Brain microvascular endothelial cell (primary cell): ENCODE measurements at regions not wholly inside any gene's neighbourhood (a gene's known extent, or its start where the extent isn't known, plus 50 kb on each side); places are given as distances from the start of the nearest gene placed in this dataset.
A peak's percentile ranks its signal among the peaks of the same experiment; 100 is the strongest.

Experiments used
- DNase-seq: peaks from one replicate; pipeline ENCODE4 v3.0.0-alpha.2; 2020
- H3K27ac ChIP-seq: fragments of 250-450 bp; sonication (Bioruptor Pico); 2 replicates; pipeline ENCODE4 v1.5.1; 2020; ENCODE audit warnings: mild to moderate bottlenecking, moderate library complexity
- H3K27me3 ChIP-seq: fragments of 250-450 bp; sonication (Bioruptor Pico); replicated peaks from 2 replicates; pipeline ENCODE4 v1.5.1; 2020; ENCODE audit warnings: mild to moderate bottlenecking
- H3K36me3 ChIP-seq: fragments of 250-450 bp; sonication (Bioruptor Pico); replicated peaks from 2 replicates; pipeline ENCODE4 v1.5.1; 2020; ENCODE audit warnings: mild to moderate bottlenecking
- H3K4me3 ChIP-seq: 2 replicates; pipeline ENCODE4 v1.5.1; 2011; ENCODE audit warnings: low read depth, mild to moderate bottlenecking, control low read depth, low read length, moderate library complexity
- in situ Hi-C: cut with HindIII; loops from 2 replicates; pipeline ENCODE4 v1.10.0; 2017; ENCODE audit warnings: low sequenced_read_pairs, low pct_ligation_motif_present
- TF ChIP-seq, protein P1 (sequence below): IDR thresholded peaks from 2 replicates; pipeline ENCODE4 v1.5.1; 2011; ENCODE audit warnings: low read depth, mild to moderate bottlenecking, moderate library complexity, low read length, control low read depth, inconsistent platforms; ENCODE audit errors: missing control alignments

DNA sequence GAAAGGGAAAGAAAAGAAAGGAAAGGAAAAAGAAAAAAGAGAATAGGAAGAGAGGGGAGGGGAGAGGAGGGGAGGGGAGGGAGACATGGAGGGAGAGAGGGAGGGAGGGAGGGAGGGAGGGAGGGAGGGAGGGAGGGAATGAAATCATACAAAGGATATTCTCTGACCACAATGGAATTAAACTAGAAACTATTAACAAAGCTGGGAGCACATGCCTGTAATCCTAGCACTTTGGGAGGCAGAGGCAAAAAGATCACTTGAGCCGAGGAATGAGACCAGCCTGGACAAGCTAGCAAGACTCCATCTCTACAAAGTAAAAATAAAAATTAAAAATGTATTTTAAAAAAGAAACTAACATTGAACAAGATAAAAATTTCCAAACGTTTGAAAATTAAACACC, 62.8 kb downstream of the ILRUN start:
- H3K36me3 ChIP-seq = peaks cover 5% of the 10 kb centered on the region
- TF ChIP-seq, protein P1, sequence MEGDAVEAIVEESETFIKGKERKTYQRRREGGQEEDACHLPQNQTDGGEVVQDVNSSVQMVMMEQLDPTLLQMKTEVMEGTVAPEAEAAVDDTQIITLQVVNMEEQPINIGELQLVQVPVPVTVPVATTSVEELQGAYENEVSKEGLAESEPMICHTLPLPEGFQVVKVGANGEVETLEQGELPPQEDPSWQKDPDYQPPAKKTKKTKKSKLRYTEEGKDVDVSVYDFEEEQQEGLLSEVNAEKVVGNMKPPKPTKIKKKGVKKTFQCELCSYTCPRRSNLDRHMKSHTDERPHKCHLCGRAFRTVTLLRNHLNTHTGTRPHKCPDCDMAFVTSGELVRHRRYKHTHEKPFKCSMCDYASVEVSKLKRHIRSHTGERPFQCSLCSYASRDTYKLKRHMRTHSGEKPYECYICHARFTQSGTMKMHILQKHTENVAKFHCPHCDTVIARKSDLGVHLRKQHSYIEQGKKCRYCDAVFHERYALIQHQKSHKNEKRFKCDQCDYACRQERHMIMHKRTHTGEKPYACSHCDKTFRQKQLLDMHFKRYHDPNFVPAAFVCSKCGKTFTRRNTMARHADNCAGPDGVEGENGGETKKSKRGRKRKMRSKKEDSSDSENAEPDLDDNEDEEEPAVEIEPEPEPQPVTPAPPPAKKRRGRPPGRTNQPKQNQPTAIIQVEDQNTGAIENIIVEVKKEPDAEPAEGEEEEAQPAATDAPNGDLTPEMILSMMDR = no peak
- H3K27me3 ChIP-seq = no peaks in the 10 kb centered on the region
- H3K27ac ChIP-seq = no peak overlapping the region
- no peak for DNase-seq
- in situ Hi-C loops = no loop called here
- H3K4me3 ChIP-seq = no peak overlapping the region

DNA sequence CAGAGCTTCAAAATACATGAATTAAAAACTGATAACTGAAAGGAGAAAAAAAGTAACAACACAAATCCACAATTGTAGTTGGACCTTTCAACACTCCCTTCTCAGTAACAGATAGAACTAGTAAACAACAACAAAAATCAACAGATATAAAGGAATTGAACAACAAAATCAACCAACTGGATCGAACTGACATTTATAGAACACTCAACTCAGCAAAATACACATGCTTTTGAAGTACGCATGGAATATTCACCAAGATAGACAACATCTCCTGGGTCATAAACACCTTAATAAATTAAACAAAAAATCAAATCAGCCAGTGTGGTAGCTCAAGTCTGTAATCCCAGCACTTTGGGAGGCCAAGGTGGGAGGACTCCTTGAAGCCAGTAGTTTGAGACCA, 63.3 kb downstream of the ILRUN start:
- H3K27me3 ChIP-seq = no peaks in the 10 kb centered on the region
- no peak overlapping the region for H3K27ac ChIP-seq
- peaks cover 5% of the 10 kb centered on the region for H3K36me3 ChIP-seq
- in situ Hi-C loops = no loop called here
- TF ChIP-seq, protein P1 = no peak
- no peak for DNase-seq
- H3K4me3 ChIP-seq = no peak overlapping the region

DNA sequence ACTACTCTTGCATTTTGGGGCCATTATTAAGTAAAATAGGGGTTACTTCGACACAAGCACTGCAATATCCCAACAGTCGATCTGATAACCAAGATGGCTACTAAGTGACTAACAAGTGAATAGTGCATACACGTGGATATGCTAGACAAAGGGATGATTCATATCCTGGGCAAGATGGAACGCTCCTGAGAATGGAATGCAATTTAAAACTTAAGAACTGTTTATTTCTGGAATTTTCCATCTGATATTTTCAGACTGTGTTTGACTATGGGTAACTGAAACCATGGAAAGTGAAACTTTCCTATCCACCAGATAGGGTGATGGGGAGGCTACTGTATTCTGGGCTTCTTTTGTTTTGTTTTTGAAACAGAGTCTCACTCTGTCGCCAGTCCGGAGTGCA, 66.5 kb downstream of the ILRUN start:
- Histone ChIP-seq H3K4me3 (no peak overlapping the region), H3K27ac (peak overlapping the region; percentile 89), H3K36me3 (peaks cover 5% of the 10 kb centered on the region), H3K27me3 (no peaks in the 10 kb centered on the region)
- DNase-seq = peak; percentile 87
- in situ Hi-C loops = no loop called here
- TF ChIP-seq, protein P1 = no peak

DNA sequence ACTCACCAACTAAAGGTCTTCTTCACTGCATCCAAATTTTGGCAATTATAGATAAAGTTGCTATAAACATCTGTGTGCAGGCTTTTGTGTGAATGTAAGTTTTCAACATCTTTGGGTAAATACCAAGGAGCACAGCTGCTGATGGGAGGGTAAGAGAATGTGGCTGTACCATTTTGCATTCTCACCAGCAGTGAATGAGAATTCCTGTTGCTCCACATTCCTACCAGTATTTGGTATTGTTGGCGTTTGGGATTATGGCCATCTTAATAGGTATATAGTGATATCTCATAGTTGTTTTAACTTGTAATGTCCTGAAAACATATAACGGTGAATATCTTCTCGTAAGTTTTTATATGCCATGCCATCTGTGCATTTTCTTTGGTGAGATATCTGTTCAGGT, 69.3 kb downstream of the ILRUN start:
- no peak for DNase-seq
- in situ Hi-C loops = no loop called here
- Histone ChIP-seq H3K36me3 (peaks cover 5% of the 10 kb centered on the region), H3K27ac (no peak overlapping the region), H3K27me3 (no peaks in the 10 kb centered on the region), H3K4me3 (no peak overlapping the region)
- TF ChIP-seq, protein P1 = no peak

DNA sequence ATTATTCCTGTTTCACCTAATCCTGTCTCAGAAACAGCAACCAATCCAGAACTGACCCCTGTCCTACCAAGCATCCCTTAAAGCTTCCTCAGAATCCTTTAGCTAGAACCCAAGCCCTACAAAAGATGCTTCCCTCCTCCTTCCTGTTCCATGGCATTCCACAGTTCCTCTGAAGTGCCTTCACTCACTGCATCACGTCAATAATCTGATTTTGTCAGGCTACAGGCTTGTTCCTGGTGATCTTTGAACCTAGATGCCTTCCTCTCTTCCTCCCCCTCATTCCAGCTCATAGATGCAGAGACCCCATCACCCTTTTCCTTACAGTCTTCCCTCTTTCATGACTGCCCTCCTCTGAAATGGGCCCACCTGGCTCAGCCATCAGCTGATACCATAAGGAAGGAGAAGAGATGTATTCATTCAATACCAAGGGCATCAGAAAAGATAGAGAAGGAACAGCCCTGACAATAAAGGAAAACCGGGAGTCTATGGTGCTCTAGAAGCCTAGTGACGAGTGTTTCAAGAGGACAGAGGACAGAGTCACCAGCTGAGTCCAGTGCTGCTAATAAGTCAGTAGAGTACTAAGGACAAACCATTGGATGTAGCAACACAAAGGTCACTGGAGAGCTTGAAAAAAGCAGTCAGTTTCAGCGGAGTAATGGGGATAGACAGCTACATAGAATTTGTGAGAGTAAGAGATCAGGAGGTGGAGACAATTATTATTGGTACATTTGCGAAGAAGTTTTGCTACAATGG, 62.5 kb upstream of the SPDEF start:
- DNase-seq = no peak
- no peaks in the 10 kb centered on the region for H3K36me3 ChIP-seq
- no peak overlapping the region for H3K27ac ChIP-seq
- in situ Hi-C loops = no loop called here
- no peaks in the 10 kb centered on the region for H3K27me3 ChIP-seq
- TF ChIP-seq, protein P1 = no peak
- H3K4me3 ChIP-seq = no peak overlapping the region

DNA sequence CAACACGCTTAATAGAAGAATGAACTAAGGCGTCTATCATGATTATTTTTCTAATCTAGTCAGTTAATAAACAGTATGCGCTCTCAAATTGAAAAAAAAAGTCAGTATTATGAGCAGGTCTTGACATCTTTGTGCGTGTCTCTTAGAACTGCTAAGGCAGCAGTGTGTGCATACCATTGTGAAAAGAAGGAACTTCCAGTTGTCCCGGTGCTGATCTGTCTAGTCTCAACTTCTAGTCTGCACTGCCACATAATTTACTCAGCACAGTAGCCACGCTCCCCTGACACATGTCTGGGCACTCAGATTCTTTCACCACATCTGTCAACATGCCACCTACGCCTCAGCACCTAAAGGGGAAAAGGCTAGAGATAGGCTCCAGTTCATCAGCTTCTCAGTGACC, 61.1 kb upstream of the SPDEF start:
- in situ Hi-C loops = no loop called here
- no peak overlapping the region for H3K27ac ChIP-seq
- no peak for DNase-seq
- TF ChIP-seq, protein P1 = no peak
- no peaks in the 10 kb centered on the region for H3K27me3 ChIP-seq
- H3K4me3 ChIP-seq = no peak overlapping the region
- no peaks in the 10 kb centered on the region for H3K36me3 ChIP-seq
